PC-9 (cell line): ENCODE measurements at regions not wholly inside any gene's neighbourhood (a gene's known extent, or its start where the extent isn't known, plus 50 kb on each side); places are given as distances from the start of the nearest gene placed in this dataset.

ENCODE experiments used
- EZH2 ChIP-seq: fragments of 200-600 bp; sonication (generic); IDR thresholded peaks from 2 replicates; pipeline ENCODE4 v1.8.0; 2017; ENCODE audit warnings: antibody characterized with exemption, low read depth
- TF ChIP-seq, protein P1 (sequence below): fragments of 200-600 bp; sonication (generic); conservative IDR thresholded peaks from 2 replicates; pipeline ENCODE4 v1.6.1; 2017; ENCODE audit warnings: mixed run types, antibody characterized with exemption, mild to moderate bottlenecking, moderate library complexity

DNA sequence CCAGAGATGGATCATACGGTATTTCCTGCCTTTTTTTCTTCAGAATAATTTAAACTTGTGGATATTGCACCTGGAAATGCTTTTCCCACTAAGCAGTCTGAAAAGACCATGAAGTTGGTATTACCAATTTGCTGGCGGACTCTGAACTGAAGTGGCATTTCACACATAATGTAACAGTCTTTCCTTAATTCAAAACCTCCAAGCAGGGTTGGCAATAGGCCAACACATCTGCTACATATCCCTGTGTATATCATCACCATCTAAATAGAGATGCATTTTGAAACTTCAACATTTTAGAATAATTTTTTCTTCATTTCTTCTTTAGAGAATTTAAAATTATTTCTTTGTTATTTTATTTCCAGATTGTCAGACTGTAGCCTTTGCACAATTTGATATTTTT lies 100.5 kb downstream of the TSPAN8 start:
- TF ChIP-seq, protein P1, sequence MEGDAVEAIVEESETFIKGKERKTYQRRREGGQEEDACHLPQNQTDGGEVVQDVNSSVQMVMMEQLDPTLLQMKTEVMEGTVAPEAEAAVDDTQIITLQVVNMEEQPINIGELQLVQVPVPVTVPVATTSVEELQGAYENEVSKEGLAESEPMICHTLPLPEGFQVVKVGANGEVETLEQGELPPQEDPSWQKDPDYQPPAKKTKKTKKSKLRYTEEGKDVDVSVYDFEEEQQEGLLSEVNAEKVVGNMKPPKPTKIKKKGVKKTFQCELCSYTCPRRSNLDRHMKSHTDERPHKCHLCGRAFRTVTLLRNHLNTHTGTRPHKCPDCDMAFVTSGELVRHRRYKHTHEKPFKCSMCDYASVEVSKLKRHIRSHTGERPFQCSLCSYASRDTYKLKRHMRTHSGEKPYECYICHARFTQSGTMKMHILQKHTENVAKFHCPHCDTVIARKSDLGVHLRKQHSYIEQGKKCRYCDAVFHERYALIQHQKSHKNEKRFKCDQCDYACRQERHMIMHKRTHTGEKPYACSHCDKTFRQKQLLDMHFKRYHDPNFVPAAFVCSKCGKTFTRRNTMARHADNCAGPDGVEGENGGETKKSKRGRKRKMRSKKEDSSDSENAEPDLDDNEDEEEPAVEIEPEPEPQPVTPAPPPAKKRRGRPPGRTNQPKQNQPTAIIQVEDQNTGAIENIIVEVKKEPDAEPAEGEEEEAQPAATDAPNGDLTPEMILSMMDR: no peak
- no peak for TF ChIP-seq EZH2
